Duodenal mucosa (tissue), 2 donors: ENCODE measurements at regions not wholly inside any gene's neighbourhood (a gene's known extent, or its start where the extent isn't known, plus 50 kb on each side); places are given as distances from the start of the nearest gene placed in this dataset.

Source experiments
- H3K27ac ChIP-seq: one replicate; pipeline ENCODE4 v1.7.0; 2013; ENCODE audit warnings: low read depth, low read length
- H3K27me3 ChIP-seq, 2 donors: one replicate each; pipeline ENCODE4 v1.7.0; 2013; ENCODE audit warnings: low read length in 2 of 2, control low read depth in 1 of 2; ENCODE audit not compliant: insufficient read depth in 2 of 2, control insufficient read depth in 1 of 2
- H3K36me3 ChIP-seq, 2 donors: one replicate each; pipeline ENCODE4 v1.7.0; 2013; ENCODE audit warnings: low read length in 2 of 2, control low read depth in 1 of 2; ENCODE audit not compliant: insufficient read depth in 2 of 2, control insufficient read depth in 1 of 2
- H3K4me1 ChIP-seq, 2 donors: one replicate each; pipeline ENCODE4 v1.7.0; 2013; ENCODE audit warnings: low read length in 2 of 2, control low read depth in 1 of 2; ENCODE audit not compliant: insufficient read depth in 2 of 2, control insufficient read depth in 1 of 2
- H3K4me3 ChIP-seq, 2 donors: one replicate each; pipeline ENCODE4 v1.7.0; 2013; ENCODE audit warnings: low read length in 2 of 2, low read depth in 1 of 2
- H3K9ac ChIP-seq, 2 donors: one replicate each; pipeline ENCODE4 v1.7.0; 2013; ENCODE audit warnings: low read length in 2 of 2, low read depth in 1 of 2
- H3K9me3 ChIP-seq, 2 donors: one replicate each; pipeline ENCODE4 v1.7.0; 2013; ENCODE audit warnings: low read length in 2 of 2, control low read depth in 1 of 2; ENCODE audit not compliant: control insufficient read depth in 1 of 2

GRCh38 chr5:6948562-6948961 lies 235.3 kb downstream of the TENT4A start:
- Histone ChIP-seq H3K4me3 (no peak overlapping the region), H3K9me3 (no peaks in the 10 kb centered on the region), H3K36me3 (no peaks in the 10 kb centered on the region), H3K4me1 (no peaks in the 10 kb centered on the region), H3K27ac (no peak overlapping the region), H3K27me3 (no peaks in the 10 kb centered on the region), H3K9ac (no peak overlapping the region)

- no peaks in the 10 kb centered on the region for H3K27me3 ChIP-seq
- H3K4me3 ChIP-seq = no peak overlapping the region
- no peaks in the 10 kb centered on the region for H3K4me1 ChIP-seq
- no peaks in the 10 kb centered on the region for H3K36me3 ChIP-seq
- no peak overlapping the region for H3K9ac ChIP-seq
- H3K9me3 ChIP-seq = no peaks in the 10 kb centered on the region
- H3K27ac ChIP-seq = no peak overlapping the region
These were observed 236.0 kb downstream of the TENT4A start for GRCh38 chr5:6949230-6949629.

DNA sequence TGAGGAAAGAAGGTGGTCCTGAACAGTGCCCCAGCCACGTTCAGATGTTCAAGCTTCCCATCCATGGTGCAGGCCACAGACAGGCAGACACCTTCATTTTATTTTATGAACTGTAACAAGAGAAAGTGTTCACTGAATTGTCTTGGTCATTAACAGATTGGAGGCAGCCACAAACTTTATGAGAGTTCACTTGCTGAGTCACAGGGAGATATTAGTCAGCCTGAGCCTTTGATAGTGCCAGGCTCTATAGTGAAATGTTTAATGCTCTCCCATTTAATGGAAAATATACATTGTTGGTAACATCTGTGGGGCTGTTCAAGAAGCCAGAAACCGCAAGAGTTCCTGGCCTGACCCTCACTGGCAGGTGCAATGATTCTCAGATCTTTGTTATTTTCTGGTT lies 237.0 kb downstream of the TENT4A start:
- Histone ChIP-seq H3K9ac (no peak overlapping the region), H3K36me3 (no peaks in the 10 kb centered on the region), H3K4me1 (no peaks in the 10 kb centered on the region), H3K27me3 (no peaks in the 10 kb centered on the region), H3K27ac (no peak overlapping the region), H3K4me3 (no peak overlapping the region), H3K9me3 (no peaks in the 10 kb centered on the region)

DNA sequence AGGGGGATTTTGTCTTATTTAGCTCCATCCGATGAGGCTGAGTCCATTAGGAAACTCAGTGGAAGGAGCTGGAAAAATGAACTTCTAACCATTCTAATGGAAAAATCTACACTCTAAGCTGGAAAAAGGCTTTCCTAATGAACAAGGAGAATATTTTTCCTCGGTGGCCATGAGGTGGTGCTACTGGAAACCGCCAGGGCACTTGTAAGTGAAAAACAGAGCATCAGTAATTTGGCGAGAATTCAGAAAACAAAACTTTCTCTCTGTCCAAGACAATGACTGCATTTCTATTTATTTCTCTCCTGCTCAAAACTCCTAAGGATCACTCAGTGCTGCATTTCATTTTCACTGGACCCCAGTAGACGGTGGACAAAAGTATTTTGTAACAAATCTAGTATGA lies 237.6 kb downstream of the TENT4A start:
- Histone ChIP-seq H3K27ac (no peak overlapping the region), H3K9me3 (no peaks in the 10 kb centered on the region), H3K4me1 (no peaks in the 10 kb centered on the region), H3K27me3 (no peaks in the 10 kb centered on the region), H3K9ac (no peak overlapping the region), H3K4me3 (no peak overlapping the region), H3K36me3 (no peaks in the 10 kb centered on the region)

DNA sequence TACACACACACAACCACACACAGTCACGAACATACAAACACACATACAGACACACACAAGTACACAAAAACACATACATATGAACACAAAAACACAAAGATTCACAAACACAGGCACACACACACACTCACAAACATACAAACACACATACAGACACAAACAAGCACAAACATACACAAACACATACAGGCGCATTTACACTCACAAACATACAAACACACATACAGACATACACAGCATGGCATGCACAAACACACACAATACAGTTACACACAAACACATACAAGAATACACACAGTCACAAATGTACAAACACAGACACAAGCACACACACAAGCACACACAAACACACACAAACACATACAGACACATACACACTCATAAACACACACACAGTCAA lies 247.9 kb downstream of the TENT4A start:
- H3K9ac ChIP-seq = no peak overlapping the region
- H3K27me3 ChIP-seq = no peaks in the 10 kb centered on the region
- no peak overlapping the region for H3K4me3 ChIP-seq
- H3K4me1 ChIP-seq = no peaks in the 10 kb centered on the region
- H3K27ac ChIP-seq = no peak overlapping the region
- no peaks in the 10 kb centered on the region for H3K9me3 ChIP-seq
- H3K36me3 ChIP-seq = no peaks in the 10 kb centered on the region

- Histone ChIP-seq H3K36me3 (no peaks in the 10 kb centered on the region), H3K9ac (no peak overlapping the region), H3K4me1 (no peaks in the 10 kb centered on the region), H3K9me3 (no peaks in the 10 kb centered on the region), H3K4me3 (no peak overlapping the region), H3K27ac (no peak overlapping the region), H3K27me3 (no peaks in the 10 kb centered on the region)
These were observed 248.8 kb downstream of the TENT4A start for GRCh38 chr5:6961837-6962635.

DNA sequence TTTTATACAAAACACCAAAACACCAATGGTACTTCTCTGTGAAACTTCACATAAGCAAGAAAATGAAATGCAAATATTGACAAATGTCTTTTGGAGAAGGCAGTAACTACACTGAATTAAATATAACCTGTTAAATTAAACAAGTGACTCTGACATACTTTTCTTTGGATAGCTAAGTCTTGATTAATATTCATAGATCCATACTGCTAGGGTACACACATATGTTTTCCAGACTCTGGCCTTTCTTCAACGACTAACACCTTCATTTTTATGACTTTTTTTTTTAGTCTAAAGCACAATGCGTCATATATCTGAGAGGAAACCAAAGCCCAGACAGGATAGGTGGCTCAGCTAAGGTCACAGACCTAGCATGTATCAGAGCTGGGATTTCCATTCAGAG lies 263.7 kb downstream of the TENT4A start:
- no peak overlapping the region for H3K9ac ChIP-seq
- H3K4me3 ChIP-seq = no peak overlapping the region
- H3K9me3 ChIP-seq = no peaks in the 10 kb centered on the region
- no peaks in the 10 kb centered on the region for H3K4me1 ChIP-seq
- H3K27ac ChIP-seq = no peak overlapping the region
- H3K36me3 ChIP-seq = no peaks in the 10 kb centered on the region
- H3K27me3 ChIP-seq = no peaks in the 10 kb centered on the region

DNA sequence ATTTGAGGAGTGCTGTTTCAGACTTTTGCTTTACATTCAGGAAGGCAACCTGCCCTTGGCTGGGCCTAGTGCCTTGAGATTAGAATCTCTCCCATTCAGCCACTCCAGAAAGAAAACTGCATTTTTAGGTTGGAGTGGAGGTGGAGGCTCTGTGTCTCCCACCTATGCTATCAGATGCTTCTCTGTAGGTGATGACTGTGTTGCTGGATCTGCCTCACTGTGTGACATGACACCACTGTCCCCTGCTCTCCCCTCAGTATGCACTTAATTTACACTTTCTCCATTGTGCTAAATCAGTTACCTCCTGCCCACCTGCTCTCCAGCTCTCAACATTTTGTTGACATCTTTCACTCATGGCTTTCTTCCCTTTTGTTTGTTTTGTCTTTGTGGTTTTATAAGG lies 265.8 kb downstream of the TENT4A start:
- Histone ChIP-seq H3K36me3 (no peaks in the 10 kb centered on the region), H3K4me1 (no peaks in the 10 kb centered on the region), H3K27me3 (no peaks in the 10 kb centered on the region), H3K9me3 (no peaks in the 10 kb centered on the region), H3K27ac (no peak overlapping the region), H3K9ac (no peak overlapping the region), H3K4me3 (no peak overlapping the region)

DNA sequence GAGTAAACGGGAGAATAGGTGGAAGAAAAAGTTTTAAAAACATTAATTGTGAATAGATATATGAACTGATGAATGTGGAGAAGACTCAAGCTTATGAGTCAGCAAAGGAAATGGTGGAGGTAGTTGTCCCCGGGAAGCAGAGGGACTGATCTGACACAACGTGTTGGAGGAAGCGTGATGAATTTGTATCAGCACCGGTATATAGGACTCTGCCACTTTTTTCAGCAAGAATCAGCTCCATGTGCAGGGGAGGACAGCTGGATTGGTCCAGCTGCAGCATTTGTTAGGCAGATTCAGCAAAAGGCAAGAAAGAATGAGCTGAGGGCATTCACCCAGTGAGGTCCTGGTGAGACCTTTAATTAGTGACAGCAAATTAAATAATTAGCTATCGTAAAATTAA lies 276.0 kb downstream of the TENT4A start:
- Histone ChIP-seq H3K9ac (no peak overlapping the region), H3K4me1 (no peaks in the 10 kb centered on the region), H3K27me3 (no peaks in the 10 kb centered on the region), H3K27ac (no peak overlapping the region), H3K4me3 (no peak overlapping the region), H3K9me3 (no peaks in the 10 kb centered on the region), H3K36me3 (no peaks in the 10 kb centered on the region)

DNA sequence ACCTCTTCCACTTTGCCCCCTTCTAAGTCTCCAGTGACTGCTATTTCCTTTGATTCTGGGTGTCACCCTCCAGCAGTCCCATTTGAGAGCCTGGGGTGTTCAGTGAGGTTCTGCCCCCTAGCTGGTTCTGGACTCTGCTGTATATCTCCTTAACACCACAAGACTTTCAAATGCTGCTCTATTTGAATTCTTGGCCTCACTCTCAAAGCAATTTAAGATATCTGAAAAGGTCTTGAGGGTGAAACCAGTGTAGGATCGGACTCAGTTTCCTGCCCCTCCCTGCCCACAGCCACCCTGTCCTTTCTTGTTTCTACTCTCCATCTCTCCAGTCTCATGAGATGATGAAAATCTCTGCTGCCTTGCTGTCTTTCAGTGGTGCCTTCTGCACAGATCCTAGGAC lies 280.9 kb downstream of the TENT4A start:
- H3K27me3 ChIP-seq = no peaks in the 10 kb centered on the region
- no peaks in the 10 kb centered on the region for H3K9me3 ChIP-seq
- no peak overlapping the region for H3K27ac ChIP-seq
- no peak overlapping the region for H3K9ac ChIP-seq
- H3K4me1 ChIP-seq = no peaks in the 10 kb centered on the region
- no peaks in the 10 kb centered on the region for H3K36me3 ChIP-seq
- no peak overlapping the region for H3K4me3 ChIP-seq

DNA sequence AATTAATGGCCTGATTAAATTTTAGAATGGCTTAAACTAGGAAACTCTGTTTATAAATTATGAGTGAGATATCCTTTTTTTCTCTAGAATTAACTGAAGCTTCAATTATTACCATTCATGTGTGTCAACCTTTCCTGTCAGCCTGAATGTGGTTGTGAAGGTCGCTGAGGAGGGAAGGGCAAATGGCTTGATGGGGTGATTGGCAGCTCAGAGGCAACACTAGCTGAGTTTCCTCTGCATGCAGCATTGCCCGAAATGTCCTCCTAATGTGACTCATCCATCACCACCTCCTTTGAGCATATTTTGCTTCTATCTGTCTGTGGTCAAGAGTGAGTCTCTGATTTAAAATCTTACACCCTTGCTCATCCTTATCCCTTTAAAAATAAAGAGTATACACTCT lies 281.9 kb downstream of the TENT4A start:
- H3K9ac ChIP-seq = no peak overlapping the region
- no peaks in the 10 kb centered on the region for H3K4me1 ChIP-seq
- H3K4me3 ChIP-seq = no peak overlapping the region
- no peaks in the 10 kb centered on the region for H3K36me3 ChIP-seq
- H3K27ac ChIP-seq = no peak overlapping the region
- H3K9me3 ChIP-seq = no peaks in the 10 kb centered on the region
- H3K27me3 ChIP-seq = no peaks in the 10 kb centered on the region
